HTR-8/SVneo (cell line): ENCODE measurements at regions not wholly inside any gene's neighbourhood (a gene's known extent, or its start where the extent isn't known, plus 50 kb on each side); places are given as distances from the start of the nearest gene placed in this dataset.
"Not testable (repeated sequence)": the region's sequence is repeated elsewhere in the genome, so short reads cannot be mapped to it uniquely, and the experiment has no call there.

Experiments
- DNase-seq: peaks from one replicate; pipeline ENCODE4 v3.0.0; 2011; ENCODE audit warnings: low spot score, mixed read lengths; ENCODE audit not compliant: insufficient read length
- FAIRE-seq: peaks from 2 replicates; lab custom pipeline; 2011; peaks lifted over from hg19 to GRCh38; lab: Jason Lieb, UNC

- DNase-seq (no peak), FAIRE-seq (no peak)
Observed at GRCh38 chr14:84856751-84857534, 673.0 kb upstream of the FLRT2 start.

- FAIRE-seq (no peak), DNase-seq (peak; percentile 3)
Observed at GRCh38 chr14:84857571-84857970, 672.4 kb upstream of the FLRT2 start.

GRCh38 chr14:84859116-84859515, 670.8 kb upstream of the FLRT2 start:
- DNase-seq (no peak), FAIRE-seq (no peak)

- FAIRE-seq (no peak), DNase-seq (no peak)
Observed at GRCh38 chr14:84864548-84865271, 665.2 kb upstream of the FLRT2 start.

GRCh38 chr14:84871734-84872133, 658.2 kb upstream of the FLRT2 start:
- FAIRE-seq, result no peak

GRCh38 chr14:84874436-84874835, 655.5 kb upstream of the FLRT2 start:
- DNase-seq, result no peak

More at GRCh38 chr14:84871734-84872133, 658.2 kb upstream of the FLRT2 start:
- DNase-seq, result no peak

GRCh38 chr14:84877061-84877460, 652.9 kb upstream of the FLRT2 start:
- FAIRE-seq (no peak), DNase-seq (no peak)

More at GRCh38 chr14:84874436-84874835, 655.5 kb upstream of the FLRT2 start:
- FAIRE-seq, result no peak

GRCh38 chr14:84882830-84883229, 647.1 kb upstream of the FLRT2 start:
- FAIRE-seq, result no peak
- no peak for DNase-seq

- FAIRE-seq (no peak), DNase-seq (no peak)
Observed at GRCh38 chr14:84885061-84885460, 644.9 kb upstream of the FLRT2 start.

GRCh38 chr14:84891404-84891803, 638.5 kb upstream of the FLRT2 start:
- no peak for FAIRE-seq

GRCh38 chr14:84894254-84894653, 635.7 kb upstream of the FLRT2 start:
- FAIRE-seq (no peak), DNase-seq (no peak)

More at GRCh38 chr14:84891404-84891803, 638.5 kb upstream of the FLRT2 start:
- DNase-seq, result no peak

- no peak for DNase-seq
- FAIRE-seq, result no peak
Observed at GRCh38 chr14:84922370-84922769, 607.6 kb upstream of the FLRT2 start.

GRCh38 chr14:84926656-84927055, 603.3 kb upstream of the FLRT2 start:
- FAIRE-seq, result no peak
- no peak for DNase-seq

- no peak for FAIRE-seq
- no peak for DNase-seq
Observed at GRCh38 chr14:84927096-84927827, 602.7 kb upstream of the FLRT2 start.

- no peak for DNase-seq
- no peak for FAIRE-seq
Observed at GRCh38 chr14:84929086-84929485, 600.9 kb upstream of the FLRT2 start.

- FAIRE-seq, result no peak
- no peak for DNase-seq
Observed at GRCh38 chr14:84929834-84930233, 600.1 kb upstream of the FLRT2 start.

GRCh38 chr14:84937016-84937415, 592.9 kb upstream of the FLRT2 start:
- DNase-seq, result no peak
- FAIRE-seq, result no peak

GRCh38 chr14:84937449-84937848, 592.5 kb upstream of the FLRT2 start:
- DNase-seq, result no peak
- no peak for FAIRE-seq

- DNase-seq, FAIRE-seq: not testable (repeated sequence)
Observed at GRCh38 chr14:84944901-84945300, 585.0 kb upstream of the FLRT2 start.

GRCh38 chr14:84959851-84960520, 570.0 kb upstream of the FLRT2 start:
- DNase-seq, result no peak
- no peak for FAIRE-seq
